OCI-LY7 (cell line): ENCODE measurements at regions not wholly inside any gene's neighbourhood (a gene's known extent, or its start where the extent isn't known, plus 50 kb on each side); places are given as distances from the start of the nearest gene placed in this dataset.

Source experiments
- EZH2phosphoT487 ChIP-seq: fragments of 200-600 bp; sonication (generic); IDR thresholded peaks from 2 replicates; pipeline ENCODE4 v1.6.1; 2018; ENCODE audit warnings: low read depth, borderline replicate concordance, mild to moderate bottlenecking, mixed run types, antibody characterized with exemption, low read length, moderate library complexity, mixed read lengths
- TF ChIP-seq, protein P1 (sequence below): fragments of 200-600 bp; sonication (generic); conservative IDR thresholded peaks from 2 replicates; pipeline ENCODE4 v1.5.1; 2014; ENCODE audit warnings: mild to moderate bottlenecking, antibody characterized with exemption, low read length, moderate library complexity, mixed read lengths

DNA sequence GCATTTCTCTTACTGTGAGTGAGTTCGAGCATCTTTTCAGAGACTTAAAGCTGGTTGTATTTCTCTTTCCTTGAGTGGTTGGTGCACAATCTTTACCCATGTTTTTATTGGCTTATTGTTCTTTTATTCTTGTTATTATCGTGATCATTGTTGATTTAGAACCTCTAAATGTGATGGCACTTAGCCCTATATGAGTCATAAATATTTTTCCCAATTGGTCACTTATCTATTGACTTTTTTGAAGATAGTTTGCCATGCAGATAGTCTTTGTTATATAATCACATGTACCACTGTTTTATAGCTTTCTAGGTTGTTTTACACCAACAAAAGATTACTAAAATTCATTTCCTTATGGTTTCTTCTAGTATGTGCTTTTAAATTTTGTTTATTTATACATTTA is 70.6 kb upstream of the KCNK12 start:
- TF ChIP-seq, protein P1, sequence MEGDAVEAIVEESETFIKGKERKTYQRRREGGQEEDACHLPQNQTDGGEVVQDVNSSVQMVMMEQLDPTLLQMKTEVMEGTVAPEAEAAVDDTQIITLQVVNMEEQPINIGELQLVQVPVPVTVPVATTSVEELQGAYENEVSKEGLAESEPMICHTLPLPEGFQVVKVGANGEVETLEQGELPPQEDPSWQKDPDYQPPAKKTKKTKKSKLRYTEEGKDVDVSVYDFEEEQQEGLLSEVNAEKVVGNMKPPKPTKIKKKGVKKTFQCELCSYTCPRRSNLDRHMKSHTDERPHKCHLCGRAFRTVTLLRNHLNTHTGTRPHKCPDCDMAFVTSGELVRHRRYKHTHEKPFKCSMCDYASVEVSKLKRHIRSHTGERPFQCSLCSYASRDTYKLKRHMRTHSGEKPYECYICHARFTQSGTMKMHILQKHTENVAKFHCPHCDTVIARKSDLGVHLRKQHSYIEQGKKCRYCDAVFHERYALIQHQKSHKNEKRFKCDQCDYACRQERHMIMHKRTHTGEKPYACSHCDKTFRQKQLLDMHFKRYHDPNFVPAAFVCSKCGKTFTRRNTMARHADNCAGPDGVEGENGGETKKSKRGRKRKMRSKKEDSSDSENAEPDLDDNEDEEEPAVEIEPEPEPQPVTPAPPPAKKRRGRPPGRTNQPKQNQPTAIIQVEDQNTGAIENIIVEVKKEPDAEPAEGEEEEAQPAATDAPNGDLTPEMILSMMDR = no peak
- no peak for TF ChIP-seq EZH2phosphoT487
